GM23338 (cell line): ENCODE measurements at regions not wholly inside any gene's neighbourhood (a gene's known extent, or its start where the extent isn't known, plus 50 kb on each side); places are given as distances from the start of the nearest gene placed in this dataset.

ENCODE experiments used
- ATAC-seq: fragments of 200-7000 bp; cut with Tn5 transposase; 3 replicates; pipeline ENCODE4 v1.9.1; 2020
- DNase-seq: peaks from one replicate; pipeline ENCODE4 v3.0.0-alpha.2; 2015; ENCODE audit warnings: low spot score
- H2AFZ ChIP-seq: fragments of 200-600 bp; sonication (generic); 2 replicates; pipeline ENCODE4 v1.8.0; 2016; ENCODE audit warnings: antibody characterized with exemption, mild to moderate bottlenecking, moderate library complexity
- H3F3A ChIP-seq: fragments of 200-600 bp; sonication (generic); replicated peaks from 2 replicates; pipeline ENCODE4 v1.8.0; 2017; ENCODE audit warnings: antibody characterized with exemption, mixed run types, low read depth
- H3K27ac ChIP-seq: fragments of 200-600 bp; sonication (generic); 2 replicates; pipeline ENCODE4 v1.6.1; 2016; ENCODE audit warnings: low read depth
- H3K27me3 ChIP-seq: fragments of 200-600 bp; sonication (generic); 2 replicates; pipeline ENCODE4 v1.8.0; 2016; ENCODE audit warnings: mild to moderate bottlenecking, mixed run types, moderate library complexity; ENCODE audit not compliant: insufficient read depth
- H3K36me3 ChIP-seq: fragments of 200-600 bp; sonication (generic); 2 replicates; pipeline ENCODE4 v1.8.0; 2016; ENCODE audit warnings: mild to moderate bottlenecking; ENCODE audit not compliant: insufficient read depth
- H3K4me1 ChIP-seq: fragments of 200-600 bp; sonication (generic); 2 replicates; pipeline ENCODE4 v1.8.0; 2016; ENCODE audit warnings: mild to moderate bottlenecking, moderate library complexity; ENCODE audit not compliant: insufficient read depth
- H3K4me2 ChIP-seq: fragments of 200-600 bp; sonication (generic); 2 replicates; pipeline ENCODE4 v1.7.1; 2017; ENCODE audit warnings: mixed run types
- H3K4me3 ChIP-seq: fragments of 200-600 bp; sonication (generic); 2 replicates; pipeline ENCODE4 v1.6.1; 2016; ENCODE audit warnings: mixed run types
- H3K79me2 ChIP-seq: fragments of 200-600 bp; sonication (generic); replicated peaks from 2 replicates; pipeline ENCODE4 v1.8.0; 2017; ENCODE audit warnings: mild to moderate bottlenecking; ENCODE audit not compliant: insufficient read depth
- H3K9me2 ChIP-seq: fragments of 200-600 bp; sonication (generic); 2 replicates; pipeline ENCODE4 v1.8.0; 2017; ENCODE audit not compliant: insufficient read depth
- H4K20me1 ChIP-seq: fragments of 200-600 bp; sonication (generic); replicated peaks from 2 replicates; pipeline ENCODE4 v1.8.0; 2017; ENCODE audit warnings: mild to moderate bottlenecking; ENCODE audit not compliant: insufficient read depth
- H3K27ac Mint-ChIP-seq: 2 replicates; pipeline ENCODE4 v1.8.0; 2020; ENCODE audit warnings: inconsistent platforms, mild to moderate bottlenecking, moderate library complexity, mixed read lengths
- H3K27me3 Mint-ChIP-seq: 3 replicates; pipeline ENCODE4 v1.8.0; 2022; ENCODE audit warnings: low read depth, mild to moderate bottlenecking, moderate library complexity, mixed read lengths, inconsistent platforms; ENCODE audit not compliant: insufficient read depth, poor library complexity
- H3K36me3 Mint-ChIP-seq: 3 replicates; pipeline ENCODE4 v1.8.0; 2021; ENCODE audit warnings: low read depth, mild to moderate bottlenecking, inconsistent platforms, moderate library complexity, mixed read lengths
- H3K4me1 Mint-ChIP-seq: 3 replicates; pipeline ENCODE4 v1.8.0; 2020; ENCODE audit warnings: mild to moderate bottlenecking, inconsistent platforms, mixed read lengths
- H3K4me3 Mint-ChIP-seq: 3 replicates; pipeline ENCODE4 v1.8.0; 2021; ENCODE audit warnings: moderate library complexity, mild to moderate bottlenecking, inconsistent platforms, mixed read lengths
- H3K9me3 Mint-ChIP-seq: 3 replicates; pipeline ENCODE4 v1.8.0; 2020; ENCODE audit warnings: moderate library complexity, mild to moderate bottlenecking, inconsistent platforms, mixed read lengths
- CREB1 ChIP-seq: fragments of 250-450 bp; sonication (Bioruptor Pico); IDR thresholded peaks from 2 replicates; pipeline ENCODE4 v1.5.0; 2020; ENCODE audit warnings: low read depth, mild to moderate bottlenecking, moderate library complexity
- EZH2 ChIP-seq: fragments of 200-600 bp; sonication (generic); IDR thresholded peaks from one replicate; pipeline ENCODE4 v1.8.0; 2017; ENCODE audit warnings: antibody characterized with exemption, mild to moderate bottlenecking, low read depth; ENCODE audit not compliant: unreplicated experiment
- EZH2phosphoT487 ChIP-seq: fragments of 200-600 bp; sonication (generic); IDR thresholded peaks from one replicate; pipeline ENCODE4 v1.8.1; 2018; ENCODE audit warnings: antibody characterized with exemption; ENCODE audit not compliant: unreplicated experiment
- JUNB ChIP-seq: IDR thresholded peaks from one replicate; pipeline ENCODE4 v1.6.1; 2016; ENCODE audit warnings: antibody characterized with exemption; ENCODE audit not compliant: unreplicated experiment
- NANOG ChIP-seq: IDR thresholded peaks from 2 replicates; pipeline ENCODE4 v1.6.1; 2016; ENCODE audit warnings: antibody characterized with exemption, borderline replicate concordance
- STAT1 ChIP-seq: IDR thresholded peaks from one replicate; pipeline ENCODE4 v1.6.1; 2016; ENCODE audit warnings: antibody characterized with exemption; ENCODE audit not compliant: unreplicated experiment
- ZNF114 ChIP-seq: fragments of 250-450 bp; sonication (Bioruptor Pico); IDR thresholded peaks from 2 replicates; pipeline ENCODE4 v1.5.0; 2020; ENCODE audit warnings: mild to moderate bottlenecking, moderate library complexity
- ZNF331 ChIP-seq: fragments of 250-450 bp; sonication (Bioruptor Pico); IDR thresholded peaks from 2 replicates; pipeline ENCODE4 v1.5.0; 2020; ENCODE audit warnings: low read depth, mild to moderate bottlenecking, moderate library complexity
- TF ChIP-seq, protein P1 (sequence below): IDR thresholded peaks from one replicate; pipeline ENCODE4 v1.6.1; 2018; ENCODE audit warnings: antibody characterized with exemption; ENCODE audit not compliant: unreplicated experiment
- TF ChIP-seq, protein P2 (sequence below), 2 experiments: fragments of 200-600 bp in 1 of 2; sonication (generic) in 1 of 2; conservative IDR thresholded peaks; 2 replicates each; pipeline versions ENCODE4 v1.5.1 to v1.6.1; 2016 to 2017; ENCODE audit warnings: antibody characterized with exemption in 2 of 2, low read depth in 2 of 2, mild to moderate bottlenecking in 2 of 2, moderate library complexity in 1 of 2
- TF ChIP-seq, protein P3 (sequence below): IDR thresholded peaks from 2 replicates; pipeline ENCODE4 v1.6.1; 2016; ENCODE audit warnings: antibody characterized with exemption

DNA sequence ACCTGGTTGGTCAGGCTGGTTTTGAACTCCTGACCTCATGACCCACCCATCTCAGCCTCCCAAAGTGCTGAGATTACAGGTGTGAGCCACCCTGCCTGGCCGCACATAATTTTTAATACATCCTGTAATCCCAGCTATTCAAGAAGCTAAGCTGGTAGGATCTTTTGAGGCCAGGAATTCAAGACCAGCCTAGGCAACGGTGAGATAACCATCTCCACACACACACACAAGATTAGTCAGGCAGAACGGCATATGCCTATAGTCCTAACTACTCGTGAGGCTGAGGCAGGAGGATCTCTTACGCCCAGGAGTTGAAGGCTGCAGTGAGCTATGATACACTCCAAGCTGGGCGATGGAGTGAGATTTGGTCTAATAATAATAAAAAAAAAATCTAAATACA lies 212.4 kb upstream of the NEIL3 start:
- H3K9me3 Mint-ChIP-seq, result no peaks in the 10 kb centered on the region
- Histone ChIP-seq H3F3A (no peaks in the 10 kb centered on the region), H3K79me2 (no peaks in the 10 kb centered on the region), H3K4me1 (0 out of 2 replicates have a peak, but pooled peaks cover 3% of the 10 kb centered on the region), H3K36me3 (no peaks in the 10 kb centered on the region), H3K4me3 (no peak overlapping the region), H3K27me3 (no peaks in the 10 kb centered on the region), H3K4me2 (no peak overlapping the region), H2AFZ (no peak overlapping the region), H3K9me2 (no peaks in the 10 kb centered on the region), H4K20me1 (no peaks in the 10 kb centered on the region), H3K27ac (no peak overlapping the region)
- no peak overlapping the region for H3K27ac Mint-ChIP-seq
- no peak for TF ChIP-seq ZNF331 (CRISPR knock-in tag)
- TF ChIP-seq, protein P1, sequence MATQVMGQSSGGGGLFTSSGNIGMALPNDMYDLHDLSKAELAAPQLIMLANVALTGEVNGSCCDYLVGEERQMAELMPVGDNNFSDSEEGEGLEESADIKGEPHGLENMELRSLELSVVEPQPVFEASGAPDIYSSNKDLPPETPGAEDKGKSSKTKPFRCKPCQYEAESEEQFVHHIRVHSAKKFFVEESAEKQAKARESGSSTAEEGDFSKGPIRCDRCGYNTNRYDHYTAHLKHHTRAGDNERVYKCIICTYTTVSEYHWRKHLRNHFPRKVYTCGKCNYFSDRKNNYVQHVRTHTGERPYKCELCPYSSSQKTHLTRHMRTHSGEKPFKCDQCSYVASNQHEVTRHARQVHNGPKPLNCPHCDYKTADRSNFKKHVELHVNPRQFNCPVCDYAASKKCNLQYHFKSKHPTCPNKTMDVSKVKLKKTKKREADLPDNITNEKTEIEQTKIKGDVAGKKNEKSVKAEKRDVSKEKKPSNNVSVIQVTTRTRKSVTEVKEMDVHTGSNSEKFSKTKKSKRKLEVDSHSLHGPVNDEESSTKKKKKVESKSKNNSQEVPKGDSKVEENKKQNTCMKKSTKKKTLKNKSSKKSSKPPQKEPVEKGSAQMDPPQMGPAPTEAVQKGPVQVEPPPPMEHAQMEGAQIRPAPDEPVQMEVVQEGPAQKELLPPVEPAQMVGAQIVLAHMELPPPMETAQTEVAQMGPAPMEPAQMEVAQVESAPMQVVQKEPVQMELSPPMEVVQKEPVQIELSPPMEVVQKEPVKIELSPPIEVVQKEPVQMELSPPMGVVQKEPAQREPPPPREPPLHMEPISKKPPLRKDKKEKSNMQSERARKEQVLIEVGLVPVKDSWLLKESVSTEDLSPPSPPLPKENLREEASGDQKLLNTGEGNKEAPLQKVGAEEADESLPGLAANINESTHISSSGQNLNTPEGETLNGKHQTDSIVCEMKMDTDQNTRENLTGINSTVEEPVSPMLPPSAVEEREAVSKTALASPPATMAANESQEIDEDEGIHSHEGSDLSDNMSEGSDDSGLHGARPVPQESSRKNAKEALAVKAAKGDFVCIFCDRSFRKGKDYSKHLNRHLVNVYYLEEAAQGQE, result no peak
- TF ChIP-seq STAT1, result no peak
- TF ChIP-seq CREB1 (CRISPR knock-in tag), result no peak
- TF ChIP-seq, protein P2, sequence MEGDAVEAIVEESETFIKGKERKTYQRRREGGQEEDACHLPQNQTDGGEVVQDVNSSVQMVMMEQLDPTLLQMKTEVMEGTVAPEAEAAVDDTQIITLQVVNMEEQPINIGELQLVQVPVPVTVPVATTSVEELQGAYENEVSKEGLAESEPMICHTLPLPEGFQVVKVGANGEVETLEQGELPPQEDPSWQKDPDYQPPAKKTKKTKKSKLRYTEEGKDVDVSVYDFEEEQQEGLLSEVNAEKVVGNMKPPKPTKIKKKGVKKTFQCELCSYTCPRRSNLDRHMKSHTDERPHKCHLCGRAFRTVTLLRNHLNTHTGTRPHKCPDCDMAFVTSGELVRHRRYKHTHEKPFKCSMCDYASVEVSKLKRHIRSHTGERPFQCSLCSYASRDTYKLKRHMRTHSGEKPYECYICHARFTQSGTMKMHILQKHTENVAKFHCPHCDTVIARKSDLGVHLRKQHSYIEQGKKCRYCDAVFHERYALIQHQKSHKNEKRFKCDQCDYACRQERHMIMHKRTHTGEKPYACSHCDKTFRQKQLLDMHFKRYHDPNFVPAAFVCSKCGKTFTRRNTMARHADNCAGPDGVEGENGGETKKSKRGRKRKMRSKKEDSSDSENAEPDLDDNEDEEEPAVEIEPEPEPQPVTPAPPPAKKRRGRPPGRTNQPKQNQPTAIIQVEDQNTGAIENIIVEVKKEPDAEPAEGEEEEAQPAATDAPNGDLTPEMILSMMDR (conservative IDR thresholded peaks at IDR 0.05; ENCODE audit: low read depth in 2 of 2), result no peak
- TF ChIP-seq, protein P3, sequence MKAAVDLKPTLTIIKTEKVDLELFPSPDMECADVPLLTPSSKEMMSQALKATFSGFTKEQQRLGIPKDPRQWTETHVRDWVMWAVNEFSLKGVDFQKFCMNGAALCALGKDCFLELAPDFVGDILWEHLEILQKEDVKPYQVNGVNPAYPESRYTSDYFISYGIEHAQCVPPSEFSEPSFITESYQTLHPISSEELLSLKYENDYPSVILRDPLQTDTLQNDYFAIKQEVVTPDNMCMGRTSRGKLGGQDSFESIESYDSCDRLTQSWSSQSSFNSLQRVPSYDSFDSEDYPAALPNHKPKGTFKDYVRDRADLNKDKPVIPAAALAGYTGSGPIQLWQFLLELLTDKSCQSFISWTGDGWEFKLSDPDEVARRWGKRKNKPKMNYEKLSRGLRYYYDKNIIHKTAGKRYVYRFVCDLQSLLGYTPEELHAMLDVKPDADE, result no peak
- TF ChIP-seq EZH2, result no peak
- TF ChIP-seq ZNF114 (CRISPR knock-in tag), result no peak
- no peak for TF ChIP-seq EZH2phosphoT487
- DNase-seq, result no peak
- no peaks in the 10 kb centered on the region for H3K27me3 Mint-ChIP-seq
- no peak for ATAC-seq
- no peak overlapping the region for H3K4me3 Mint-ChIP-seq
- H3K36me3 Mint-ChIP-seq, result no peaks in the 10 kb centered on the region
- no peaks in the 10 kb centered on the region for H3K4me1 Mint-ChIP-seq

DNA sequence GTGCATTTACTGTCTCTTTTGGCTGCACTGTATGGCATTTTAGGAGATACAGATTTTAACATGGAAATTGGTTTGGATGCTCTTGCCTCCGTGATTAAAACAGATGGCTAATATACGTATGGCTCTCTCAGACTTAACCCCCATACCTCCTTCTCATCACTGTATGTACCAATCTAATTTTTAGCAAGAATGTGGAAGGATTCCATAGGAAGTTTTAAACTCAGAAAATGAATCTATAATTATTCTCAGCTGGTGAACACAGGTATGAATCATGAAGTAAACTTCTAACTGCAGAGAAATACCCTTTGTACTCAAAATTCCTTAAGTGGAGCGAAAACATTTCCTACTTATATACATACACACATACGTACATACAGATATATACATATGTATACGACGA lies 210.5 kb upstream of the NEIL3 start:
- H3K4me1 ChIP-seq, result 0 out of 2 replicates have a peak, but pooled peaks cover 3% of the 10 kb centered on the region
- Mint-ChIP-seq H3K36me3 (no peaks in the 10 kb centered on the region), H3K9me3 (no peaks in the 10 kb centered on the region), H3K27ac (no peak overlapping the region), H3K27me3 (no peaks in the 10 kb centered on the region), H3K4me1 (peaks cover 5% of the 10 kb centered on the region; the same call in 1 of the 3 replicates), H3K4me3 (no peak overlapping the region)
- no peaks in the 10 kb centered on the region for H3F3A ChIP-seq
- no peaks in the 10 kb centered on the region for H4K20me1 ChIP-seq
- no peak overlapping the region for H2AFZ ChIP-seq
- no peak overlapping the region for H3K27ac ChIP-seq
- no peak overlapping the region for H3K4me3 ChIP-seq
- no peaks in the 10 kb centered on the region for H3K79me2 ChIP-seq
- no peaks in the 10 kb centered on the region for H3K36me3 ChIP-seq
- no peaks in the 10 kb centered on the region for H3K9me2 ChIP-seq
- no peak overlapping the region for H3K4me2 ChIP-seq
- ATAC-seq (no peak), DNase-seq (no peak)
- H3K27me3 ChIP-seq, result no peaks in the 10 kb centered on the region
- TF ChIP-seq, protein P3, result no peak
- TF ChIP-seq NANOG (no peak), EZH2 (no peak), JUNB (no peak), ZNF331 (CRISPR knock-in tag) (no peak), STAT1 (no peak)
